ENCODE measurements at regions not wholly inside any gene's neighbourhood (a gene's known extent, or its start where the extent isn't known, plus 50 kb on each side); places are given as distances from the start of the nearest gene placed in this dataset.
A peak's percentile ranks its signal among the peaks of the same experiment; 100 is the strongest.

DNA sequence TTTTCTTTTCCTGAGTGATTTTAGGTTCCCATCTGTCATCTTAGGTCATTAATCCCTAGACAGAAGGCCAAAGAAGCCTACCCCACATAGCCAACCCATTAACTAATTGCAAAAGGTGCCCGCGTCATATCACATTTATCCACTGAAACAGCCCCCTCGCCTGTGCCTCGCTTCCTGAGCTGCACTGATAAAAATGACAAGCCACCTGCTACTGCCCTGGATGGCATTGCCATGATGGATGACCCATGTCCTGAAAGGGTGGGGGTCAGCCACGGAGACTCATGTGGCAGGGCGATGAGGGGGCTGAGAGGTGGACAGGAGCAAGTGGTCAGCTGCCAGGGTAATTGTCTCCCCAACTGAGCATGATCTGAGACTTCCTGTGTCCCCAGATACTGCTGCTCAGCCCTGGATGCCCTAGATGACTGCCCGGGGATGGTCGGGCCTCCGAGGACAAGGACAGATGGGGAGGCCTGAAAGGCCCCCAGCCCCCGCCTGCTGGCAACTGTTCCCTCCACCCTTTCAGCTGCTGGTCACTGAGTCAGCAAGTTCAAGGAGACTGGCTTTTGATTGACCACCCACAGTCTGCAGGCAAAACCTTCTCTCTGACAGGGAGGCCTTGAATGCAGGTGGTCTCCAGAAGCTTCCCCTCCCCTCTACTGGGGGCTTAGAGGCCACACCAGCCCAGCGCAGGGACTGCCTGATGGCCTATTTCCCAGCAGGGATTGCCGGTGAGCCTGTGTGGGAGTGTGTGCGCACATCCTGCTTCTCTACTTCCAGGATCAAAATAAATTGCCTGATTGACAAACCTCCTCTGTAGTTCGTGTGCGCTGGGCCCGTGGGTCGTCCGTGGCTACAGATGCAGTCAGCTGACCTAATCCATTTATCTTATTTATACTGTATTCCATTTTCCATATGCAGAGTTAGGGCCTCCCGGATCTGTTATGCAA is 496.3 kb downstream of the BCOR start:
- Histone ChIP-seq H3K9ac (no peak overlapping the region), H2AFZ (no peak overlapping the region), H3K27ac (no peak overlapping the region), H3K4me2 (ENCODE audit: unreplicated experiment) (no peak overlapping the region), H4K20me1 (ENCODE audit: insufficient read depth) (no peaks in the 10 kb centered on the region), H3K4me3 (no peak overlapping the region), H3K4me1 (ENCODE audit: insufficient read depth) (no peaks in the 10 kb centered on the region), H3K79me2 (ENCODE audit: insufficient read depth) (no peaks in the 10 kb centered on the region), H3K36me3 (ENCODE audit: low read depth) (no peaks in the 10 kb centered on the region), H3F3A (ENCODE audit: insufficient read depth) (no peaks in the 10 kb centered on the region), H3K9me3 (ENCODE audit: low read depth) (no peaks in the 10 kb centered on the region), H3K27me3 (replicated peaks; ENCODE audit: insufficient read depth) (no peaks in the 10 kb centered on the region), H3K9me2 (ENCODE audit: insufficient read depth) (no peaks in the 10 kb centered on the region)
- 53 to 56% methylated on average over 14 to 15 of the region's 19 CpGs for WGBS, 2 experiments (ENCODE audit: low coverage in 1 of 2, low lambda C conversion rate in 2 of 2, missing lambda C conversion rate in 2 of 2)
- DNase-seq = no peak
- in situ Hi-C loops (cut with MboI) = no loop called here
- no peak for TF ChIP-seq EZH2 (IDR thresholded peaks at IDR 0.05; ENCODE audit: insufficient read depth, poor library complexity, severe bottlenecking)
- no peak for TF ChIP-seq EZH2phosphoT487 (IDR thresholded peaks at IDR 0.05; ENCODE audit: insufficient read depth, low read depth)

DNA sequence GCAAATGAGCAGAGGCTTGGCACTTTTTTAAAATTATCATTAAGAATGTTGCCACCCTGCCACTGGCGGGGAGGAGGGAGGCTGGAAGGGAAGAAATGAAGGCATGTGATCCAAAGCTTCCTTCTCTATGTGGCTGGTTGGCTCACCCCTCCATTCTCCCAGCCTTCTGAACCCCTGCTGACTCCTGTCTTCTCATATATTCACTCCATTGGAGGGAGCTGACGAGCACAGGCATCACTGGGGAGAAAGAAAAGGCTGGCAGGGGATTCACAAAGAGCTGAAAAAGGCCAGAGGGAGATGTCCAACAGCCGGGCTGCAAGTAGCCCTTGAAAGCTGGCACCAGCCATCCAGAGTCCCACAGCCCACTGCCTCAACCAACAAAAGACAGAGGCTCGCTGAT is 495.6 kb downstream of the BCOR start:
- no peaks in the 10 kb centered on the region for H3K36me3 ChIP-seq (ENCODE audit: low read depth)
- WGBS, 2 experiments (ENCODE audit: low coverage in 1 of 2, low lambda C conversion rate in 2 of 2, missing lambda C conversion rate in 2 of 2) = 72 to 74% methylated on average over 4 of the region's 4 CpGs
- H3F3A ChIP-seq (ENCODE audit: insufficient read depth) = no peaks in the 10 kb centered on the region
- H3K4me1 ChIP-seq (ENCODE audit: insufficient read depth) = no peaks in the 10 kb centered on the region
- TF ChIP-seq EZH2phosphoT487 (IDR thresholded peaks at IDR 0.05; ENCODE audit: insufficient read depth, low read depth) = no peak
- TF ChIP-seq EZH2 (IDR thresholded peaks at IDR 0.05; ENCODE audit: insufficient read depth, poor library complexity, severe bottlenecking) = no peak
- H3K9ac ChIP-seq = no peak overlapping the region
- in situ Hi-C loops (cut with MboI) = no loop called here
- H3K9me2 ChIP-seq (ENCODE audit: insufficient read depth) = no peaks in the 10 kb centered on the region
- H3K4me2 ChIP-seq (ENCODE audit: unreplicated experiment) = no peak overlapping the region
- no peaks in the 10 kb centered on the region for H4K20me1 ChIP-seq (ENCODE audit: insufficient read depth)
- no peak overlapping the region for H3K27ac ChIP-seq
- no peak overlapping the region for H3K4me3 ChIP-seq
- H2AFZ ChIP-seq = no peak overlapping the region
- no peaks in the 10 kb centered on the region for H3K27me3 ChIP-seq (replicated peaks; ENCODE audit: insufficient read depth)
- no peak for DNase-seq
- H3K79me2 ChIP-seq (ENCODE audit: insufficient read depth) = no peaks in the 10 kb centered on the region
- no peaks in the 10 kb centered on the region for H3K9me3 ChIP-seq (ENCODE audit: low read depth)

GRCh38 chrX:39603230-39603629 is 494.5 kb downstream of the BCOR start:
- no peak for DNase-seq
- Histone ChIP-seq H3K9ac (no peak overlapping the region), H3K9me3 (ENCODE audit: low read depth) (no peaks in the 10 kb centered on the region), H3K9me2 (ENCODE audit: insufficient read depth) (no peaks in the 10 kb centered on the region), H2AFZ (no peak overlapping the region), H3K27me3 (replicated peaks; ENCODE audit: insufficient read depth) (no peaks in the 10 kb centered on the region), H3K4me3 (no peak overlapping the region), H3K4me1 (ENCODE audit: insufficient read depth) (no peaks in the 10 kb centered on the region), H3F3A (ENCODE audit: insufficient read depth) (no peaks in the 10 kb centered on the region), H3K79me2 (ENCODE audit: insufficient read depth) (no peaks in the 10 kb centered on the region), H3K27ac (no peak overlapping the region), H3K4me2 (ENCODE audit: unreplicated experiment) (no peak overlapping the region), H3K36me3 (ENCODE audit: low read depth) (no peaks in the 10 kb centered on the region), H4K20me1 (ENCODE audit: insufficient read depth) (no peaks in the 10 kb centered on the region)
- TF ChIP-seq EZH2 (IDR thresholded peaks at IDR 0.05; ENCODE audit: insufficient read depth, poor library complexity, severe bottlenecking) (no peak), EZH2phosphoT487 (IDR thresholded peaks at IDR 0.05; ENCODE audit: insufficient read depth, low read depth) (no peak)
- WGBS, 2 experiments (ENCODE audit: low coverage in 1 of 2, low lambda C conversion rate in 2 of 2, missing lambda C conversion rate in 2 of 2) = 3 to 8% methylated on average over 3 to 4 of the region's 4 CpGs
- in situ Hi-C loops (cut with MboI) = no loop called here

DNA sequence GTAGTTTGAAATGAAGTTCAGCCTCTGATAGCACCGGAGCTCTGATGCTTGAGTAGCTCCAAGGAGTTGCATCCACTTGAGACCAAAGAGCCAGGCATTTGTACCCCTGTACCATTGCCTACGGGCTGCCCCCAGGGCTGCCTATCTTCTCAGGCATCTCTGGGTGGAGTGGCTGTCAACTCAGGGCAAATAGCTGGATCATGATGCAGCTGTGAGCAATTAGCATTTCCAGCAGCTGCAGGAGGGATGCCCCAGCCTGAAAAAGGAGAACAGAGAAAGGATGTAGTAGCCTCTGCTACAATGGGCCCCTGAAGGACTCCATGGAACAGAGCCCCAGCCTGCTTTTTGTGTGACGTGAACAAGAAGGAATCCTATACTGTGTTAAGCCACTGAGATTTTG is 492.6 kb downstream of the BCOR start:
- Histone ChIP-seq H3K4me1 (ENCODE audit: insufficient read depth) (no peaks in the 10 kb centered on the region), H4K20me1 (ENCODE audit: insufficient read depth) (no peaks in the 10 kb centered on the region), H3K4me2 (ENCODE audit: unreplicated experiment) (no peak overlapping the region), H3K9me3 (ENCODE audit: low read depth) (no peaks in the 10 kb centered on the region), H3K79me2 (ENCODE audit: insufficient read depth) (no peaks in the 10 kb centered on the region), H3K9ac (no peak overlapping the region), H3F3A (ENCODE audit: insufficient read depth) (no peaks in the 10 kb centered on the region), H3K27ac (no peak overlapping the region), H3K27me3 (replicated peaks; ENCODE audit: insufficient read depth) (no peaks in the 10 kb centered on the region), H3K4me3 (no peak overlapping the region), H2AFZ (no peak overlapping the region), H3K36me3 (ENCODE audit: low read depth) (no peaks in the 10 kb centered on the region), H3K9me2 (ENCODE audit: insufficient read depth) (no peaks in the 10 kb centered on the region)
- WGBS, 2 experiments (ENCODE audit: low coverage in 1 of 2, low lambda C conversion rate in 2 of 2, missing lambda C conversion rate in 2 of 2) = 29 to 35% methylated on average over 3 of the region's 3 CpGs
- in situ Hi-C loops (cut with MboI) = no loop called here
- DNase-seq = peak; percentile 7
- TF ChIP-seq EZH2phosphoT487 (IDR thresholded peaks at IDR 0.05; ENCODE audit: insufficient read depth, low read depth) (no peak), EZH2 (IDR thresholded peaks at IDR 0.05; ENCODE audit: insufficient read depth, poor library complexity, severe bottlenecking) (no peak)
